ENCODE measurements at regions not wholly inside any gene's neighbourhood (a gene's known extent, or its start where the extent isn't known, plus 50 kb on each side); places are given as distances from the start of the nearest gene placed in this dataset.

GRCh38 chr18:30265190-30265589, 777.4 kb downstream of the DSC3 start:
- TF ChIP-seq CTCF (IDR thresholded peaks at IDR 0.05; ENCODE audit: poor library complexity) (no peak), EZH2 (IDR thresholded peaks at IDR 0.05; ENCODE audit: borderline replicate concordance) (no peak), EZH2phosphoT487 (IDR thresholded peaks at IDR 0.05; ENCODE audit: low read depth, severe bottlenecking, unreplicated experiment) (no peak)

Data from hepatocyte (in vitro differentiated cells).